Activated CD8-positive, alpha-beta T cell treated with anti-CD3 and anti-CD28 coated beads for 36 hours (primary cell): ENCODE measurements at regions not wholly inside any gene's neighbourhood (a gene's known extent, or its start where the extent isn't known, plus 50 kb on each side); places are given as distances from the start of the nearest gene placed in this dataset.

ENCODE experiments used
- ATAC-seq: fragments of 200-7000 bp; cut with Tn5 transposase; one replicate; pipeline ENCODE4 v1.10.0; 2021; ENCODE audit warnings: mild to moderate bottlenecking, moderate library complexity
- CTCF ChIA-PET: fragments of 350-600 bp; sonication (Branson Sonifier 250); formaldehyde crosslinking; loops from one replicate; lab custom pipeline; 2021; ENCODE audit warnings: antibody characterized with exemption; lab: Charles Lee
- POLR2A ChIA-PET: fragments of 350-600 bp; sonication (Branson Sonifier 250); formaldehyde crosslinking; loops from one replicate; lab custom pipeline; 2021; ENCODE audit warnings: antibody characterized with exemption; lab: Charles Lee
- DNase-seq: peaks from one replicate; pipeline ENCODE4 v3.0.0-alpha.2; 2020
- H3K27ac Mint-ChIP-seq: one replicate; pipeline ENCODE4 v1.8.0; 2021; ENCODE audit warnings: mild to moderate bottlenecking, mixed read lengths
- H3K27me3 Mint-ChIP-seq: one replicate; pipeline ENCODE4 v1.8.0; 2021; ENCODE audit warnings: mixed read lengths
- H3K36me3 Mint-ChIP-seq: one replicate; pipeline ENCODE4 v1.8.0; 2021; ENCODE audit warnings: low read depth, mixed read lengths
- H3K4me1 Mint-ChIP-seq: one replicate; pipeline ENCODE4 v1.8.0; 2021; ENCODE audit warnings: low read depth, mixed read lengths
- H3K4me3 Mint-ChIP-seq: one replicate; pipeline ENCODE4 v1.8.0; 2021; ENCODE audit warnings: mild to moderate bottlenecking, moderate library complexity, mixed read lengths
- H3K9me3 Mint-ChIP-seq: one replicate; pipeline ENCODE4 v1.8.0; 2021; ENCODE audit warnings: mixed read lengths
- CTCF ChIP-seq: fragments of 200-600 bp; IDR thresholded peaks from one replicate; pipeline ENCODE4 v1.8.0; 2022; ENCODE audit warnings: antibody characterized with exemption, mild to moderate bottlenecking
- intact Hi-C: fragments of 100-400 bp; cut with micrococcal nuclease; formaldehyde crosslinking; loops from one replicate; pipeline ENCODE4 v1.10.0; 2022

- ChIA-PET POLR2A (no interaction called here), CTCF (interaction anchor here (0.9 to 1.7 kb wide), 6 partner anchors 9 to 1106 kb away, joined by 3 to 6 read pairs (median 4); no protein-coding TSS in a partner anchor)
- ATAC-seq: no peak
- intact Hi-C loops: loop anchor here (10.0 kb wide), 1 partner anchor 932 kb away; no protein-coding TSS in a partner anchor
- H3K27me3 Mint-ChIP-seq: no peaks in the 10 kb centered on the region
- peak; percentile 13 for DNase-seq
- H3K9me3 Mint-ChIP-seq: no peaks in the 10 kb centered on the region
- H3K4me3 Mint-ChIP-seq: no peak overlapping the region
- TF ChIP-seq CTCF: peak; percentile 59
- H3K27ac Mint-ChIP-seq: no peak overlapping the region
- no peaks in the 10 kb centered on the region for H3K36me3 Mint-ChIP-seq
- no peaks in the 10 kb centered on the region for H3K4me1 Mint-ChIP-seq
Measured at GRCh38 chr6:85923013-85923430, 280.3 kb upstream of the SYNCRIP start.

- no peaks in the 10 kb centered on the region for H3K36me3 Mint-ChIP-seq
- intact Hi-C loops: loop anchor here (10.0 kb wide), 1 partner anchor 934 kb away; no protein-coding TSS in a partner anchor
- H3K27ac Mint-ChIP-seq: no peak overlapping the region
- ATAC-seq (no peak), DNase-seq (no peak)
- H3K27me3 Mint-ChIP-seq: no peaks in the 10 kb centered on the region
- H3K9me3 Mint-ChIP-seq: no peaks in the 10 kb centered on the region
- H3K4me1 Mint-ChIP-seq: no peaks in the 10 kb centered on the region
- H3K4me3 Mint-ChIP-seq: no peak overlapping the region
- ChIA-PET CTCF (no interaction called here), POLR2A (no interaction called here)
- TF ChIP-seq CTCF: no peak
Measured at GRCh38 chr6:85920782-85921181, 278.1 kb upstream of the SYNCRIP start.

DNA sequence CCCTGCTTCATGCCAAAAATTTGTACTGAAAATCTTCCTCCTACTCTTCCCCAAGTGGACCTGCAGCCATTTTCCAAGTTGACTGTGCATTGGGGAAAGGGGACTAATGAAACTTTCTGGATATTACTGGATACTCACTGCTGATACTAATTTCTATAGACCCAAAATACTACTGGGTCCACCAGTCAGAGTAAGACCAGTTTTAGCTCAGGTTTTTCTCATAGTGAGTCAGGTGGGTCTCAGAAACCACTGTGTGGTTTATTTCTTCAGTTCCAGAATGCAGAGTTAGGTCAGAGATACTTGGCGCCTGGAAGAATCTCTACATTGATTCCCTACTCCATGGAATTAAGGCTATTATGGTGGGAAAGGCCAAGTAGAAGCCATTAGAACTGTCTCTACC lies 274.8 kb upstream of the SYNCRIP start:
- no peaks in the 10 kb centered on the region for H3K36me3 Mint-ChIP-seq
- no peaks in the 10 kb centered on the region for H3K27me3 Mint-ChIP-seq
- CTCF ChIA-PET: no interaction called here

GRCh38 chr6:85913001-85913400 lies 270.3 kb upstream of the SYNCRIP start:
- H3K27ac Mint-ChIP-seq: no peak overlapping the region
- DNase-seq: no peak

More for the DNA sequence above, 274.8 kb upstream of the SYNCRIP start:
- POLR2A ChIA-PET: no interaction called here
- H3K27ac Mint-ChIP-seq: no peak overlapping the region
- TF ChIP-seq CTCF: no peak
- intact Hi-C loops: no loop called here
- H3K9me3 Mint-ChIP-seq: no peaks in the 10 kb centered on the region
- ATAC-seq: no peak
- H3K4me3 Mint-ChIP-seq: no peak overlapping the region
- H3K4me1 Mint-ChIP-seq: no peaks in the 10 kb centered on the region
- DNase-seq: no peak

More at GRCh38 chr6:85913001-85913400, 270.3 kb upstream of the SYNCRIP start:
- H3K9me3 Mint-ChIP-seq: no peaks in the 10 kb centered on the region
- ChIA-PET POLR2A (no interaction called here), CTCF (interaction anchor here (1.2 kb wide), 1 partner anchor 10 kb away, joined by 4 read pairs; no protein-coding TSS in a partner anchor)
- no peak overlapping the region for H3K4me3 Mint-ChIP-seq
- no peaks in the 10 kb centered on the region for H3K36me3 Mint-ChIP-seq
- no peak for TF ChIP-seq CTCF
- peaks cover 4% of the 10 kb centered on the region for H3K27me3 Mint-ChIP-seq
- no peak for ATAC-seq
- H3K4me1 Mint-ChIP-seq: no peaks in the 10 kb centered on the region
- intact Hi-C loops: no loop called here
